IMR-90 (cell line): ENCODE measurements at regions not wholly inside any gene's neighbourhood (a gene's known extent, or its start where the extent isn't known, plus 50 kb on each side); places are given as distances from the start of the nearest gene placed in this dataset.

Experiments used
- CEBPB ChIP-seq: IDR thresholded peaks from 2 replicates; pipeline ENCODE4 v1.6.1; 2012; ENCODE audit warnings: low read depth, low read length, improper control_type of control experiment
- CTCF ChIP-seq: conservative IDR thresholded peaks from 2 replicates; pipeline ENCODE4 v1.5.1; 2012; ENCODE audit warnings: mild to moderate bottlenecking, low read depth, low read length, improper control_type of control experiment
- FOS ChIP-seq: fragments of 150-350 bp; IDR thresholded peaks from 2 replicates; pipeline ENCODE4 v1.6.1; 2016; ENCODE audit warnings: low read depth, low read length
- MAFK ChIP-seq: IDR thresholded peaks from 2 replicates; pipeline ENCODE4 v1.6.1; 2012; ENCODE audit warnings: low read depth, low read length, improper control_type of control experiment
- MAZ ChIP-seq: IDR thresholded peaks from 2 replicates; pipeline ENCODE4 v1.6.1; 2012; ENCODE audit warnings: low read depth, mild to moderate bottlenecking, low read length, improper control_type of control experiment, moderate library complexity, borderline replicate concordance
- NFE2L2 ChIP-seq: fragments of 150-350 bp; IDR thresholded peaks from 2 replicates; pipeline ENCODE4 v1.6.1; 2016; ENCODE audit warnings: low read depth, mild to moderate bottlenecking, low read length
- POLR2A ChIP-seq: IDR thresholded peaks from 2 replicates; pipeline ENCODE4 v1.6.1; 2012; ENCODE audit warnings: mild to moderate bottlenecking, low read depth, low read length
- USF2 ChIP-seq: fragments of 150-350 bp; IDR thresholded peaks from 2 replicates; pipeline ENCODE4 v1.6.1; 2017; ENCODE audit warnings: mild to moderate bottlenecking, antibody characterized with exemption, low read length, low read depth

GRCh38 chr5:172558076-172558976, 82.7 kb upstream of the NEURL1B start:
- TF ChIP-seq CEBPB, result no peak
- no peak for TF ChIP-seq MAZ
- no peak for TF ChIP-seq MAFK
- no peak for TF ChIP-seq POLR2A
- no peak for TF ChIP-seq NFE2L2
- TF ChIP-seq CTCF, result no peak
- no peak for TF ChIP-seq USF2
- TF ChIP-seq FOS, result no peak
